K562 (cell line): ENCODE measurements at regions not wholly inside any gene's neighbourhood (a gene's known extent, or its start where the extent isn't known, plus 50 kb on each side); places are given as distances from the start of the nearest gene placed in this dataset.

ENCODE experiments used
- CTCF ChIP-seq, 3 experiments: IDR thresholded peaks in 2 of 3; conservative IDR thresholded peaks in 1 of 3; 2 replicates each; pipeline ENCODE4 v1.5.1; 2011 to 2012; ENCODE audit warnings: low read length in 3 of 3, mild to moderate bottlenecking in 3 of 3, control low read depth in 2 of 3, improper control_type of control experiment in 1 of 3, inconsistent platforms in 1 of 3, low read depth in 1 of 3, mixed read lengths in 1 of 3, moderate library complexity in 1 of 3; ENCODE audit not compliant: insufficient read depth in 2 of 3
- EP300 ChIP-seq: IDR thresholded peaks from 2 replicates; pipeline ENCODE4 v1.6.1; 2012; ENCODE audit warnings: low read length, improper control_type of control experiment
- EZH2 ChIP-seq: IDR thresholded peaks from 2 replicates; pipeline ENCODE4 v1.6.1; 2012; ENCODE audit warnings: low read depth, mild to moderate bottlenecking, inconsistent platforms, low read length, borderline replicate concordance
- KLF16 ChIP-seq: IDR thresholded peaks from 2 replicates; pipeline ENCODE4 v1.6.1; 2016; ENCODE audit warnings: antibody characterized with exemption
- LCOR ChIP-seq: sonication (generic); formaldehyde crosslinking; IDR thresholded peaks from 2 replicates; pipeline ENCODE4 v1.8.0; 2022; ENCODE audit warnings: mild to moderate bottlenecking, missing genetic modification reagents
- POLR2AphosphoS5 ChIP-seq: IDR thresholded peaks from 2 replicates; pipeline ENCODE4 v1.6.1; 2011; ENCODE audit warnings: mild to moderate bottlenecking, low read depth, low read length, moderate library complexity; ENCODE audit not compliant: control insufficient read depth, insufficient read depth
- POLR2G ChIP-seq: fragments of 200-400 bp; formaldehyde crosslinking; IDR thresholded peaks from 2 replicates; pipeline ENCODE4 v1.6.1; 2017; ENCODE audit warnings: low read depth, mild to moderate bottlenecking, antibody characterized with exemption, low read length, moderate library complexity
- YY1 ChIP-seq, 3 experiments: IDR thresholded peaks; 2 replicates each; pipeline ENCODE4 v1.6.1; 2011; ENCODE audit warnings: low read length in 2 of 3, mild to moderate bottlenecking in 2 of 3, moderate library complexity in 2 of 3, borderline replicate concordance in 1 of 3, control low read depth in 1 of 3, low read depth in 1 of 3; ENCODE audit not compliant: insufficient read depth in 3 of 3, insufficient replicate concordance in 2 of 3, control insufficient read depth in 1 of 3, insufficient read length in 1 of 3; ENCODE audit errors: extremely low read depth in 1 of 3
- TF ChIP-seq, protein P1 (sequence below): sonication (generic); formaldehyde crosslinking; IDR thresholded peaks from 2 replicates; pipeline ENCODE4 v1.5.0; 2020; ENCODE audit warnings: missing genetic modification reagents
- TF ChIP-seq, protein P2 (sequence below), 2 experiments: fragments of 450-650 bp; formaldehyde crosslinking in 1 of 2; IDR thresholded peaks; 2 replicates each; pipeline versions ENCODE4 v1.4.0 to v1.6.1; 2014 to 2020; ENCODE audit warnings: mild to moderate bottlenecking in 2 of 2, borderline replicate concordance in 1 of 2, low read depth in 1 of 2
- TF ChIP-seq, protein P3 (sequence below), 2 experiments: fragments of 450-650 bp in 1 of 2; sonication (generic) in 1 of 2; formaldehyde crosslinking; conservative IDR thresholded peaks; 2 replicates each; pipeline versions ENCODE4 v1.4.0 to v1.8.1; 2020 to 2022; ENCODE audit warnings: mild to moderate bottlenecking in 1 of 2, missing genetic modification reagents in 1 of 2
- TF ChIP-seq, protein P4 (sequence below): fragments of 250-450 bp; sonication (Bioruptor Pico); IDR thresholded peaks from 2 replicates; pipeline ENCODE4 v1.4.0; 2020; ENCODE audit warnings: mild to moderate bottlenecking, moderate library complexity

DNA sequence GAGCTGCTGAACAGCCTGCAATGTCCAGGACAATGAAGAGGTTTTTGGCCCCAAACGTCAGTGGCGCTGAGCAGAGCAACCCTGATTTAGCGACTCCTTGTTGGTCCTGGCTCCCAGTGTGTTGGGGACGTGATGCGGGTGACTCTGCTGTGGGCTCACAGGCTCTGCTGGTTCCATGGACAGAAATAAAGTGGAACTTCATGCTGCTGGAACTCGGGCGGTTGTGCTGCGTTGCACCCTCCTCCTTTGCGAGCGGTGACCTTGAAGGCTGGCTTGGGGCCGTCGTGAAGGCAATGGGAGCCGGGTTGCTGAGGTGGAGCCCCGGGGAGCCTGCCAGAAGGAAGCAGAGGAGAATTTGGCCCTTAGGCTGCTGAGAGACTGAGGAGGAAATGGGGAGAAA is 122.6 kb upstream of the C1orf174 start:
- TF ChIP-seq, protein P1, sequence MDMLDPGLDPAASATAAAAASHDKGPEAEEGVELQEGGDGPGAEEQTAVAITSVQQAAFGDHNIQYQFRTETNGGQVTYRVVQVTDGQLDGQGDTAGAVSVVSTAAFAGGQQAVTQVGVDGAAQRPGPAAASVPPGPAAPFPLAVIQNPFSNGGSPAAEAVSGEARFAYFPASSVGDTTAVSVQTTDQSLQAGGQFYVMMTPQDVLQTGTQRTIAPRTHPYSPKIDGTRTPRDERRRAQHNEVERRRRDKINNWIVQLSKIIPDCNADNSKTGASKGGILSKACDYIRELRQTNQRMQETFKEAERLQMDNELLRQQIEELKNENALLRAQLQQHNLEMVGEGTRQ (CRISPR knock-in tag), result no peak
- TF ChIP-seq, protein P2, sequence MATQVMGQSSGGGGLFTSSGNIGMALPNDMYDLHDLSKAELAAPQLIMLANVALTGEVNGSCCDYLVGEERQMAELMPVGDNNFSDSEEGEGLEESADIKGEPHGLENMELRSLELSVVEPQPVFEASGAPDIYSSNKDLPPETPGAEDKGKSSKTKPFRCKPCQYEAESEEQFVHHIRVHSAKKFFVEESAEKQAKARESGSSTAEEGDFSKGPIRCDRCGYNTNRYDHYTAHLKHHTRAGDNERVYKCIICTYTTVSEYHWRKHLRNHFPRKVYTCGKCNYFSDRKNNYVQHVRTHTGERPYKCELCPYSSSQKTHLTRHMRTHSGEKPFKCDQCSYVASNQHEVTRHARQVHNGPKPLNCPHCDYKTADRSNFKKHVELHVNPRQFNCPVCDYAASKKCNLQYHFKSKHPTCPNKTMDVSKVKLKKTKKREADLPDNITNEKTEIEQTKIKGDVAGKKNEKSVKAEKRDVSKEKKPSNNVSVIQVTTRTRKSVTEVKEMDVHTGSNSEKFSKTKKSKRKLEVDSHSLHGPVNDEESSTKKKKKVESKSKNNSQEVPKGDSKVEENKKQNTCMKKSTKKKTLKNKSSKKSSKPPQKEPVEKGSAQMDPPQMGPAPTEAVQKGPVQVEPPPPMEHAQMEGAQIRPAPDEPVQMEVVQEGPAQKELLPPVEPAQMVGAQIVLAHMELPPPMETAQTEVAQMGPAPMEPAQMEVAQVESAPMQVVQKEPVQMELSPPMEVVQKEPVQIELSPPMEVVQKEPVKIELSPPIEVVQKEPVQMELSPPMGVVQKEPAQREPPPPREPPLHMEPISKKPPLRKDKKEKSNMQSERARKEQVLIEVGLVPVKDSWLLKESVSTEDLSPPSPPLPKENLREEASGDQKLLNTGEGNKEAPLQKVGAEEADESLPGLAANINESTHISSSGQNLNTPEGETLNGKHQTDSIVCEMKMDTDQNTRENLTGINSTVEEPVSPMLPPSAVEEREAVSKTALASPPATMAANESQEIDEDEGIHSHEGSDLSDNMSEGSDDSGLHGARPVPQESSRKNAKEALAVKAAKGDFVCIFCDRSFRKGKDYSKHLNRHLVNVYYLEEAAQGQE (IDR thresholded peaks at IDR 0.05; ENCODE audit: borderline replicate concordance), result no peak
- TF ChIP-seq, protein P2 (CRISPR knock-in tag; IDR thresholded peaks at IDR 0.05; ENCODE audit: low read depth), result no peak
- no peak for TF ChIP-seq EP300
- TF ChIP-seq, protein P3, sequence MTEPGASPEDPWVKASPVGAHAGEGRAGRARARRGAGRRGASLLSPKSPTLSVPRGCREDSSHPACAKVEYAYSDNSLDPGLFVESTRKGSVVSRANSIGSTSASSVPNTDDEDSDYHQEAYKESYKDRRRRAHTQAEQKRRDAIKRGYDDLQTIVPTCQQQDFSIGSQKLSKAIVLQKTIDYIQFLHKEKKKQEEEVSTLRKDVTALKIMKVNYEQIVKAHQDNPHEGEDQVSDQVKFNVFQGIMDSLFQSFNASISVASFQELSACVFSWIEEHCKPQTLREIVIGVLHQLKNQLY (CRISPR knock-in tag; conservative IDR thresholded peaks at IDR 0.05), result no peak
- TF ChIP-seq, protein P4, sequence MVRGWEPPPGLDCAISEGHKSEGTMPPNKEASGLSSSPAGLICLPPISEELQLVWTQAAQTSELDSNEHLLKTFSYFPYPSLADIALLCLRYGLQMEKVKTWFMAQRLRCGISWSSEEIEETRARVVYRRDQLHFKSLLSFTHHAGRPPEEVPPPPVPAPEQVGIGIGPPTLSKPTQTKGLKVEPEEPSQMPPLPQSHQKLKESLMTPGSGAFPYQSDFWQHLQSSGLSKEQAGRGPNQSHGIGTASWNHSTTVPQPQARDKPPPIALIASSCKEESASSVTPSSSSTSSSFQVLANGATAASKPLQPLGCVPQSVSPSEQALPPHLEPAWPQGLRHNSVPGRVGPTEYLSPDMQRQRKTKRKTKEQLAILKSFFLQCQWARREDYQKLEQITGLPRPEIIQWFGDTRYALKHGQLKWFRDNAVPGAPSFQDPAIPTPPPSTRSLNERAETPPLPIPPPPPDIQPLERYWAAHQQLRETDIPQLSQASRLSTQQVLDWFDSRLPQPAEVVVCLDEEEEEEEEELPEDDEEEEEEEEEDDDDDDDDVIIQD (CRISPR knock-in tag), result no peak
- TF ChIP-seq LCOR (CRISPR knock-in tag), result no peak
- TF ChIP-seq KLF16, result no peak
- TF ChIP-seq YY1 (IDR thresholded peaks at IDR 0.05; ENCODE audit: borderline replicate concordance in 1 of 3, control insufficient read depth in 1 of 3, extremely low read depth in 1 of 3, insufficient read depth in 3 of 3, insufficient read length in 1 of 3, insufficient replicate concordance in 2 of 3, low read depth in 1 of 3, low read length in 2 of 3), result no peak
- no peak for TF ChIP-seq POLR2G
- no peak for TF ChIP-seq CTCF (IDR thresholded peaks at IDR 0.05 in 2 of 3, conservative IDR thresholded peaks at IDR 0.05 in 1 of 3; ENCODE audit: insufficient read depth in 2 of 3, low read depth in 1 of 3, low read length in 3 of 3)
- no peak for TF ChIP-seq POLR2AphosphoS5
- no peak for TF ChIP-seq EZH2
